GM13976 (cell line): ENCODE measurements at regions not wholly inside any gene's neighbourhood (a gene's known extent, or its start where the extent isn't known, plus 50 kb on each side); places are given as distances from the start of the nearest gene placed in this dataset.

Experiments used
- DNase-seq: peaks from one replicate; pipeline ENCODE4 v3.0.0; 2012; ENCODE audit warnings: low spot score
- CTCF ChIP-seq: IDR thresholded peaks from 2 replicates; pipeline ENCODE4 v1.5.1; 2012; ENCODE audit warnings: borderline replicate concordance, mild to moderate bottlenecking; ENCODE audit not compliant: insufficient read depth; ENCODE audit errors: extremely low read depth, missing control alignments, control extremely low read depth
- in situ Hi-C: fragments of 300-500 bp; cut with MboI; formaldehyde crosslinking; loops from one replicate; pipeline ENCODE4 v1.12.0; 2022; ENCODE audit warnings: low sequenced_read_pairs, mixed read lengths, inconsistent platforms; ENCODE audit not compliant: unreplicated experiment

DNA sequence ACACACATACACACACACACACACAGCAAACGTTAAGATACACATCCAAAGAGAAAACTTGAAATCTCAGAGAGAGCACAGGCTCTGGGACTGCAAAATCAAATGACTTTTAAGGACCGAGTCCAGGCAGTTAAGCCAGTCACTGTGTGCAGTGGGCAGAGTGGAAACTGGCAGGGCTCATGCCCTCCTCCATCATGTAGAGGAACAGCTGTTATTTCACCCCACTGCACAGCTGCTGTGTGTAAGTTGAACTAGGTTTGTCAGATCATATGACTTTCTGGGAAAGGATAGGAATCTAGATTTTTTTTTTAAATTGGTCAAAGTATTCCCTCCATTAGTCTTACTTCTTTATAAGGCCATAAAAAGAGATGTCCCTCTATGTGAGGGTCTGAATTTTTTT, 1002.1 kb downstream of the UQCRFS1 start:
- no peak for TF ChIP-seq CTCF
- DNase-seq = no peak
- in situ Hi-C loops = no loop called here

DNA sequence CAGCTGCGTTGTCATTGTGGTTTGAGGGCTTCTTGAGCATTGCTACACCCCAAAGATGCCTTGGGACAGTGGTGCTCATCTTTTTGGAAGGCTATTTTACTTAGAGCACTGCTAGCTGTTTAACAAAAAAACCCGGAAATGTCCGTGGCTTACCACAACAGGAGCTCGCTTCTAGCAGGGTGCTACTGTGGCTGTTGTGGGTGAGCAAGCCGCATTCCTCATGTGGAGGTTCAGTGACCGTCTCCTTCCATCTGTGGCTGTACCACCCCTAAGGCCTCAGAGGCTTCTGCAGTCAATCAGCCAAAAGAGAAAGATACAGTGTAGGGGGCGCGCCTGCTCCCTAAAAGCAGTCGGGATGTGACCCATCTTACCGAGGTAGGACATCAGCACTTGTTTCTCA, 1004.2 kb downstream of the UQCRFS1 start:
- no peak for TF ChIP-seq CTCF
- in situ Hi-C loops = no loop called here
- DNase-seq = no peak

DNA sequence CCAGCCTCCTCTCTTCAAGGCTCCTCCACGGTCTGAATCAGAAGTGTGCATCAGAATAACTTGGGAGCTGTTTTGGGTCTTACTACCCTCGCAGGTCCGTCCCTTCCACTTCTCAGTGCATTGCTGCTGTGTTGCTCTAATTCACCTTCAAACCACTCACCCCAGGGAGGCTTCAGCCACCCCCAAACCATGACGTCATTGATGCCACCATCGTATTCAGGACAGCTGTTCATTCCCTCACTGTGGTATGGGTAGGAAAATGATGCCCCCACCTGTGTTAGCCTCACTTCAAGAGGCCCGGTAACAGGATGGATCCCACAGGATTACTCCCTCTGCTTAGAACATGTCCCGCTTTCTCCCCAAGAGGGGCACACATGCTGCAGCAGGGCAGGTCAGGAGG, 1005.7 kb downstream of the UQCRFS1 start:
- TF ChIP-seq CTCF = no peak
- in situ Hi-C loops = no loop called here
- no peak for DNase-seq

GRCh38 chr19:28201462-28201943, 1011.4 kb downstream of the UQCRFS1 start:
- TF ChIP-seq CTCF = no peak
- DNase-seq = no peak
- in situ Hi-C loops = no loop called here

DNA sequence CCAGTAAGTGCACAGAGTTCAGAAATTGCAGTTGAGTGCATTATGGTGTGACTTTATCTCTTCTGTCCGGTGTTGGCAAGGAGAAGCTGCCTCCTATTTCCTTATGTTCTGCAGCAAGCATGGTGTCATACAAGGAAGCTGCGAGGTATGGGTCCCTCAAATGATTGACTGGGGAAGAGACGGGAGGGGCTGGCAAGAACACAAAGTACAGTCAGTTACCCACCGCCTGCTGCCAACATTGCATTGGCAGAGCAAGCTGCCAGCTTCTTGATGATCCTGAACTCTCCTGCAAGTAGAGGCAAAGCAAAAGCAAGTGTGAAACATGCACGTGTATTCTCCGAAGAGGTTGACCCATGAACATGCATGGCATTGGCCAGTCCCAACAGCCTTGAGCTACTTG, 1013.6 kb downstream of the UQCRFS1 start:
- in situ Hi-C loops = no loop called here
- no peak for DNase-seq
- no peak for TF ChIP-seq CTCF

- no peak for TF ChIP-seq CTCF
- in situ Hi-C loops = no loop called here
- DNase-seq = no peak
Measured at GRCh38 chr19:28196961-28197360, 1016.0 kb downstream of the UQCRFS1 start.

DNA sequence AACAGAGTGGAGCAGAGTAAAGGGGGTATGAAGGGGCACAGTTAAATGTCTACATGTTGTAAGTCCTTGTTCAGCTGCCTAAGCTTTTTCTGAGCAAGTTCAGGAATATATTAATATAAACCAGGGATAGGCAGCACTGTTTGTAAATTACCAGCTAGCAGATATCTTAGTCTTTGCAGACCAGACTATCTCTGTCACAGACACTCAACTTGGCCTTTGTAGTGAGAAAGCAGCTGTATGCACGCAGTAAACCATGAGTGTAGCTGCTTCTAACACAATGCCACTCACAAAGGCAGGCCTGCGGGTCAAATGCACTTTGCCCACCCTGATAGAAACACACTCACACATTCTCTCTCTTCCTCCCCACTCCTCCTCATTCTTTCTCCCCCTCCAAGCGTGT, 1016.9 kb downstream of the UQCRFS1 start:
- no peak for TF ChIP-seq CTCF
- DNase-seq = no peak
- in situ Hi-C loops = no loop called here
